Transverse colon (tissue), 4 donors: ENCODE measurements at regions not wholly inside any gene's neighbourhood (a gene's known extent, or its start where the extent isn't known, plus 50 kb on each side); places are given as distances from the start of the nearest gene placed in this dataset.

ENCODE experiments used
- DNase-seq: peaks from one replicate; pipeline ENCODE4 v3.0.0-alpha.2; 2019
- H3K27ac ChIP-seq, 4 donors: fragments of 200-600 bp; sonication (generic); 2 replicates each; pipeline ENCODE4 v1.5.1; 2016 to 2018; ENCODE audit warnings: inconsistent platforms in 4 of 4
- H3K27me3 ChIP-seq: fragments of 200-600 bp; sonication (generic); 2 replicates; pipeline ENCODE4 v1.5.1; 2017; ENCODE audit warnings: inconsistent platforms
- H3K36me3 ChIP-seq, 4 donors: fragments of 200-600 bp; sonication (generic); 2 replicates each; pipeline ENCODE4 v1.5.1; 2017 to 2019; ENCODE audit warnings: inconsistent platforms in 4 of 4
- H3K4me1 ChIP-seq, 4 donors: fragments of 200-600 bp; sonication (generic); 2 replicates each; pipeline ENCODE4 v1.5.1; 2017 to 2020; ENCODE audit warnings: inconsistent platforms in 4 of 4
- H3K4me3 ChIP-seq, 4 donors: fragments of 200-600 bp; sonication (generic); 1 replicate in 1 of 4; 2 replicates in 3 of 4; pipeline versions ENCODE4 v1.5.1 to v1.6.1; 2017 to 2019; ENCODE audit warnings: inconsistent platforms in 4 of 4
- H3K9me3 ChIP-seq, 2 donors: fragments of 200-600 bp; sonication (generic); 2 replicates each; pipeline ENCODE4 v1.5.1; 2017 to 2019; ENCODE audit warnings: inconsistent platforms in 2 of 2
- EP300 ChIP-seq: sonication (generic); formaldehyde crosslinking; IDR thresholded peaks from one replicate; pipeline ENCODE4 v1.6.1; 2017; ENCODE audit warnings: antibody characterized with exemption, low read depth
- POLR2A ChIP-seq: fragments of 450-650 bp; IDR thresholded peaks from one replicate; pipeline ENCODE4 v1.6.1; 2016; ENCODE audit warnings: antibody characterized with exemption, mild to moderate bottlenecking, moderate library complexity
- POLR2AphosphoS5 ChIP-seq, 3 donors: sonication (generic); formaldehyde crosslinking; IDR thresholded peaks; one replicate each; pipeline ENCODE4 v1.6.1; 2016; ENCODE audit warnings: antibody characterized with exemption in 3 of 3
- WGBS, 2 donors: methylation state at CpG; one replicate each; pipeline ENCODE4 v1.1.5; 2018; ENCODE audit warnings: low coverage in 1 of 2; 5-methylcytosine and 5-hydroxymethylcytosine counted together
- in situ Hi-C, 4 donors: fragments of 200-750 bp; cut with MboI; loops; one replicate each; pipeline versions ENCODE4 v1.15.0 to v1.15.1; 2017; ENCODE audit warnings: low sequenced_read_pairs in 3 of 4, low pct_ligation_motif_present in 1 of 4, low pct_unique_long_range_greater_than_20kb in 1 of 4
- intact Hi-C: fragments of 100-400 bp; cut with DNase I; formaldehyde crosslinking; loops from one replicate; pipeline ENCODE4 v1.15.1; 2023; ENCODE audit warnings: low total_unique reads
- TF ChIP-seq, protein P1 (sequence below), 5 experiments: fragments of 200-600 bp in 3 of 5; fragments of 450-650 bp in 2 of 5; sonication (generic) in 3 of 5; IDR thresholded peaks; 1 replicate in 2 of 5; 2 replicates in 3 of 5; pipeline ENCODE4 v1.5.1; 2016 to 2017; ENCODE audit warnings: antibody characterized with exemption in 5 of 5, inconsistent platforms in 3 of 5, mild to moderate bottlenecking in 2 of 5, moderate library complexity in 1 of 5

DNA sequence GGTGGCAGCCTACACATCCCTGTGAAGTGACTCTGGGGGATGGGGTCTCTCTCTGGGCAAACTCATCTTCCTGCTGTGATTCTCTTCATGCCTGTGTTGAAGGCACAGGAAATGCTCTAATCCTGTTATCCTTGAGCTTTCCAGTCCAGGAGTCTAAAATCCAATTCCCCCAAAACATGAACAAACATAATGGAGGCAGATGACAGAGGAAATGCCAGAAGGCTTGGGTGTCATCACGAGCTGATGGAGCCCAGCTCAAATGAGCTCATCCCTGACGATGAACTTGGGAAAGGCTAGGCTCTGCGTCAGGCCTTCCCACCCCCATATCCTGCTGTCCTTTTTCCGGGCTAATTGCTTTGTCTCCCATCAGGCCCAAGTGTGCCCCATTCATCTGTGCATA lies 165.9 kb upstream of the PODXL start:
- TF ChIP-seq, protein P1, sequence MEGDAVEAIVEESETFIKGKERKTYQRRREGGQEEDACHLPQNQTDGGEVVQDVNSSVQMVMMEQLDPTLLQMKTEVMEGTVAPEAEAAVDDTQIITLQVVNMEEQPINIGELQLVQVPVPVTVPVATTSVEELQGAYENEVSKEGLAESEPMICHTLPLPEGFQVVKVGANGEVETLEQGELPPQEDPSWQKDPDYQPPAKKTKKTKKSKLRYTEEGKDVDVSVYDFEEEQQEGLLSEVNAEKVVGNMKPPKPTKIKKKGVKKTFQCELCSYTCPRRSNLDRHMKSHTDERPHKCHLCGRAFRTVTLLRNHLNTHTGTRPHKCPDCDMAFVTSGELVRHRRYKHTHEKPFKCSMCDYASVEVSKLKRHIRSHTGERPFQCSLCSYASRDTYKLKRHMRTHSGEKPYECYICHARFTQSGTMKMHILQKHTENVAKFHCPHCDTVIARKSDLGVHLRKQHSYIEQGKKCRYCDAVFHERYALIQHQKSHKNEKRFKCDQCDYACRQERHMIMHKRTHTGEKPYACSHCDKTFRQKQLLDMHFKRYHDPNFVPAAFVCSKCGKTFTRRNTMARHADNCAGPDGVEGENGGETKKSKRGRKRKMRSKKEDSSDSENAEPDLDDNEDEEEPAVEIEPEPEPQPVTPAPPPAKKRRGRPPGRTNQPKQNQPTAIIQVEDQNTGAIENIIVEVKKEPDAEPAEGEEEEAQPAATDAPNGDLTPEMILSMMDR (IDR thresholded peaks at IDR 0.05): no peak
- TF ChIP-seq POLR2AphosphoS5 (IDR thresholded peaks at IDR 0.05): no peak
- TF ChIP-seq EP300: no peak
- no peak for TF ChIP-seq POLR2A
- Histone ChIP-seq H3K4me3 (no peak overlapping the region), H3K27me3 (no peaks in the 10 kb centered on the region), H3K27ac (no peak overlapping the region), H3K4me1 (no peaks in the 10 kb centered on the region), H3K36me3 (no peaks in the 10 kb centered on the region), H3K9me3 (no peaks in the 10 kb centered on the region)
- intact Hi-C loops: no loop called here
- in situ Hi-C loops: no loop called here
- 55 to 60% methylated on average over 1 to 4 of the region's 4 CpGs for WGBS, 2 donors
- no peak for DNase-seq

DNA sequence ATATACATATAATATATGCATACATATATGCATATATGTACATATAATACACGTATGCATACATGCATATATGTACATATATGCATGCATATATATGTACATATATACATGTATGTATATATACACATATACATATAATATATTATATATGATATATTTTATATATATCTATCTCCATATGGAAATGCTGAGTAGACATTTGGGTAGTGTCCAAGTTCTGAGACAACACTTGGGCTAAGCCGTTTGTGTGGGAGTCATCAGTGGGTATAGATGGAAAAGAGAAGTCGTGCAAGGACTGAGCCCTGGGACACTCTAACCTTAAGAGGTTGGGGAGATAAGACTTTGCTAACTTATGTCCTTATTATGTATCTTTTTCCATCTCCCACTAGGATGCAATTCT lies 165.2 kb upstream of the PODXL start:
- 52 to 62% methylated on average over 3 of the region's 3 CpGs for WGBS, 2 donors
- no peaks in the 10 kb centered on the region for H3K27me3 ChIP-seq

DNA sequence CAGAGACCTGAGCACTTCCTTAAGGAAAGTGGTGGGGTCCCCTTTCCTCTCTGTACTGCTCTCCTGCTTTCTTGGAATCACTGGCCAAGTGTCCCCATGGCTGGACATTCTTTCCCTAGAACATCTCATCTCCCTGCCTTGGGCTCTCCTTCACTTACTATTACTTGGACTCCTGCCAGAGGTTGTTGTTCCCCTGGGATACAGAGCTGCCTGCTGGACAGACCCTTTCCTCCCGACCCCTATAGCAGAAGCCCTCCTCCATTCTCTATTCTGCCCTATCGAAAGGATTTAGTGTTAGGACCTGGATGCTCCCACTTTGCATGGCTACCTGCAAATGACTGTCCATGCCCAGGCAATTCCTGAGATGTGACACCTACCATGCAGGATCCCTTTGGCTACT lies 164.3 kb upstream of the PODXL start:
- Histone ChIP-seq H3K27me3 (no peaks in the 10 kb centered on the region), H3K4me1 (no peaks in the 10 kb centered on the region), H3K9me3 (no peaks in the 10 kb centered on the region), H3K27ac (no peak overlapping the region), H3K36me3 (no peaks in the 10 kb centered on the region), H3K4me3 (no peak overlapping the region)
- intact Hi-C loops (no loop called here), in situ Hi-C loops (no loop called here)
- 58 to 73% methylated on average over 2 of the region's 2 CpGs for WGBS, 2 donors
- no peak for DNase-seq
- TF ChIP-seq POLR2AphosphoS5 (IDR thresholded peaks at IDR 0.05) (no peak), EP300 (no peak), POLR2A (no peak)
- TF ChIP-seq, protein P1 (IDR thresholded peaks at IDR 0.05): no peak

More for the DNA sequence above, 165.2 kb upstream of the PODXL start:
- TF ChIP-seq, protein P1 (IDR thresholded peaks at IDR 0.05): no peak
- TF ChIP-seq EP300 (no peak), POLR2A (no peak), POLR2AphosphoS5 (IDR thresholded peaks at IDR 0.05) (no peak)
- Histone ChIP-seq H3K4me3 (no peak overlapping the region), H3K9me3 (no peaks in the 10 kb centered on the region), H3K4me1 (no peaks in the 10 kb centered on the region), H3K27ac (no peak overlapping the region), H3K36me3 (no peaks in the 10 kb centered on the region)
- DNase-seq: no peak
- intact Hi-C loops: no loop called here
- in situ Hi-C loops: no loop called here

DNA sequence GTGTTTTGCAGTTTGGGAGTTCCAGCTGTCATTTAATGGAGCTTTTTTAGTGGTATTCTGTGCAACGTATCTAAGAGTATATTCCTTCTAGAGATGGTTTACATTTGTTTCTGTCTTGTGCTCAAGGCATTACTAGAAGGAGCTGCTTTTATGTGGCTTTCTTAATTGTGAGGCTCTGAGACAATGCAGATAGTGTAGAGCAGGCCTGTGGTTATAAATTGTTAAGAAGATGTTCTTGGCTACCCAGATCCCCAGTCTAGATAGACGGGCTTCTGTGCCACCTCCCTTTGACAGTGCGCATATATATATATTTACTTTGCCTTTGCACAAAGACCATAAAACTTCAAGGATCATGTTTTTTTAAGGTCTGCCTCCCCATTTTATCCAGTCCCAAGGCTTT lies 160.8 kb upstream of the PODXL start:
- no peak for TF ChIP-seq POLR2AphosphoS5 (IDR thresholded peaks at IDR 0.05)
- TF ChIP-seq, protein P1 (IDR thresholded peaks at IDR 0.05): no peak
- TF ChIP-seq POLR2A: no peak
- no peak for TF ChIP-seq EP300
- no peaks in the 10 kb centered on the region for H3K36me3 ChIP-seq
- H3K27me3 ChIP-seq: no peaks in the 10 kb centered on the region
- no peaks in the 10 kb centered on the region for H3K4me1 ChIP-seq
- WGBS, 2 donors: 30 to 33% methylated on average over 3 of the region's 3 CpGs
- in situ Hi-C loops (no loop called here), intact Hi-C loops (no loop called here)
- DNase-seq: no peak
- H3K4me3 ChIP-seq: no peak overlapping the region
- no peaks in the 10 kb centered on the region for H3K9me3 ChIP-seq
- H3K27ac ChIP-seq: no peak overlapping the region
